Neural progenitor cell (in vitro differentiated cells): ENCODE measurements at regions not wholly inside any gene's neighbourhood (a gene's known extent, or its start where the extent isn't known, plus 50 kb on each side); places are given as distances from the start of the nearest gene placed in this dataset.

Experiments used
- EZH2 ChIP-seq: fragments of 200-600 bp; sonication (generic); IDR thresholded peaks from 2 replicates; pipeline ENCODE4 v1.6.1; 2017; ENCODE audit warnings: antibody characterized with exemption, mild to moderate bottlenecking, moderate library complexity
- TF ChIP-seq, protein P1 (sequence below): fragments of 200-600 bp; sonication (generic); IDR thresholded peaks from 2 replicates; pipeline ENCODE4 v1.5.1; 2017; ENCODE audit warnings: antibody characterized with exemption, mild to moderate bottlenecking

- TF ChIP-seq, protein P1, sequence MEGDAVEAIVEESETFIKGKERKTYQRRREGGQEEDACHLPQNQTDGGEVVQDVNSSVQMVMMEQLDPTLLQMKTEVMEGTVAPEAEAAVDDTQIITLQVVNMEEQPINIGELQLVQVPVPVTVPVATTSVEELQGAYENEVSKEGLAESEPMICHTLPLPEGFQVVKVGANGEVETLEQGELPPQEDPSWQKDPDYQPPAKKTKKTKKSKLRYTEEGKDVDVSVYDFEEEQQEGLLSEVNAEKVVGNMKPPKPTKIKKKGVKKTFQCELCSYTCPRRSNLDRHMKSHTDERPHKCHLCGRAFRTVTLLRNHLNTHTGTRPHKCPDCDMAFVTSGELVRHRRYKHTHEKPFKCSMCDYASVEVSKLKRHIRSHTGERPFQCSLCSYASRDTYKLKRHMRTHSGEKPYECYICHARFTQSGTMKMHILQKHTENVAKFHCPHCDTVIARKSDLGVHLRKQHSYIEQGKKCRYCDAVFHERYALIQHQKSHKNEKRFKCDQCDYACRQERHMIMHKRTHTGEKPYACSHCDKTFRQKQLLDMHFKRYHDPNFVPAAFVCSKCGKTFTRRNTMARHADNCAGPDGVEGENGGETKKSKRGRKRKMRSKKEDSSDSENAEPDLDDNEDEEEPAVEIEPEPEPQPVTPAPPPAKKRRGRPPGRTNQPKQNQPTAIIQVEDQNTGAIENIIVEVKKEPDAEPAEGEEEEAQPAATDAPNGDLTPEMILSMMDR: no peak
- no peak for TF ChIP-seq EZH2
Observed at GRCh38 chr13:83221813-83222241, 660.4 kb downstream of the SLITRK1 start.
